Keratinocyte (primary cell): ENCODE measurements at regions not wholly inside any gene's neighbourhood (a gene's known extent, or its start where the extent isn't known, plus 50 kb on each side); places are given as distances from the start of the nearest gene placed in this dataset.

Experiments used
- DNase-seq: peaks from one replicate; pipeline ENCODE4 v3.0.0-alpha.2; 2011; ENCODE audit warnings: low read depth, missing footprints, low spot score
- FAIRE-seq: peaks from 2 replicates; lab custom pipeline; 2011; peaks lifted over from hg19 to GRCh38; lab: Jason Lieb, UNC
- H2AFZ ChIP-seq: 2 replicates; pipeline ENCODE4 v1.6.0; 2012; ENCODE audit warnings: low read length, control low read depth, inconsistent platforms; ENCODE audit not compliant: control insufficient read depth
- H3K27ac ChIP-seq: 2 replicates; pipeline ENCODE4 v1.5.1; 2011; ENCODE audit warnings: low read length; ENCODE audit not compliant: control insufficient read depth, insufficient read depth
- H3K27me3 ChIP-seq: 3 replicates; pipeline ENCODE4 v1.6.0; 2011; ENCODE audit warnings: low read length; ENCODE audit not compliant: control insufficient read depth, insufficient read depth; ENCODE audit errors: extremely low read depth
- H3K36me3 ChIP-seq, 2 experiments: 2 replicates in 1 of 2; 3 replicates in 1 of 2; pipeline ENCODE4 v1.5.1; 2011; ENCODE audit warnings: low read length in 2 of 2, mild to moderate bottlenecking in 1 of 2; ENCODE audit not compliant: control insufficient read depth in 2 of 2, insufficient read depth in 2 of 2; ENCODE audit errors: extremely low read depth in 1 of 2
- H3K4me1 ChIP-seq: 3 replicates; pipeline ENCODE4 v1.5.1; 2011; ENCODE audit warnings: low read length; ENCODE audit not compliant: control insufficient read depth, insufficient read depth; ENCODE audit errors: extremely low read depth
- H3K4me2 ChIP-seq: 3 replicates; pipeline ENCODE4 v1.6.0; 2011; ENCODE audit warnings: low read depth, low read length; ENCODE audit not compliant: control insufficient read depth, insufficient read depth; ENCODE audit errors: extremely low read depth
- H3K4me3 ChIP-seq, 3 experiments: fragments of 200-600 bp in 1 of 3; sonication (generic) in 1 of 3; 2 replicates in 2 of 3; 3 replicates in 1 of 3; pipeline ENCODE4 v1.5.1; 2011 to 2016; ENCODE audit warnings: low read length in 3 of 3, mild to moderate bottlenecking in 3 of 3, control low read depth in 2 of 3, inconsistent platforms in 1 of 3, low read depth in 1 of 3, mixed read lengths in 1 of 3, mixed run types in 1 of 3, moderate library complexity in 1 of 3; ENCODE audit not compliant: control insufficient read depth in 2 of 3, insufficient read depth in 2 of 3; ENCODE audit errors: extremely low read depth in 1 of 3
- H3K79me2 ChIP-seq: 2 replicates; pipeline ENCODE4 v1.6.0; 2012; ENCODE audit warnings: low read length; ENCODE audit not compliant: control insufficient read depth, insufficient read depth
- H3K9ac ChIP-seq: 3 replicates; pipeline ENCODE4 v1.6.0; 2011; ENCODE audit warnings: low read length; ENCODE audit not compliant: control insufficient read depth, insufficient read depth; ENCODE audit errors: extremely low read depth
- H3K9me1 ChIP-seq: 3 replicates; pipeline ENCODE4 v1.6.0; 2011; ENCODE audit warnings: low read length; ENCODE audit not compliant: control insufficient read depth, insufficient read depth; ENCODE audit errors: extremely low read depth
- H3K9me3 ChIP-seq: 2 replicates; pipeline ENCODE4 v1.5.1; 2012; ENCODE audit warnings: low read depth, low read length; ENCODE audit not compliant: control insufficient read depth
- H4K20me1 ChIP-seq: 3 replicates; pipeline ENCODE4 v1.6.0; 2011; ENCODE audit warnings: low read length; ENCODE audit not compliant: control insufficient read depth, insufficient read depth; ENCODE audit errors: extremely low read depth
- EZH2 ChIP-seq: IDR thresholded peaks from one replicate; pipeline ENCODE4 v1.6.1; 2012; ENCODE audit warnings: inconsistent platforms, mild to moderate bottlenecking, low read length, moderate library complexity
- dilution Hi-C: fragments of 300-500 bp; cut with MboI; formaldehyde crosslinking; loops from one replicate; pipeline ENCODE4 v1.7.0; 2020; ENCODE audit warnings: low sequenced_read_pairs; ENCODE audit not compliant: extremely low pct_ligation_motif_present
- TF ChIP-seq, protein P1 (sequence below), 3 experiments: IDR thresholded peaks in 1 of 3; conservative IDR thresholded peaks in 1 of 3; optimal IDR thresholded peaks in 1 of 3; 2 replicates in 2 of 3; 3 replicates in 1 of 3; pipeline versions ENCODE3 to v1.5.1; 2011; ENCODE audit warnings: low read length in 3 of 3, mild to moderate bottlenecking in 3 of 3, moderate library complexity in 2 of 3, control low read depth in 1 of 3, inconsistent platforms in 1 of 3; ENCODE audit not compliant: insufficient read depth in 2 of 3; ENCODE audit errors: extremely low read depth in 1 of 3

DNA sequence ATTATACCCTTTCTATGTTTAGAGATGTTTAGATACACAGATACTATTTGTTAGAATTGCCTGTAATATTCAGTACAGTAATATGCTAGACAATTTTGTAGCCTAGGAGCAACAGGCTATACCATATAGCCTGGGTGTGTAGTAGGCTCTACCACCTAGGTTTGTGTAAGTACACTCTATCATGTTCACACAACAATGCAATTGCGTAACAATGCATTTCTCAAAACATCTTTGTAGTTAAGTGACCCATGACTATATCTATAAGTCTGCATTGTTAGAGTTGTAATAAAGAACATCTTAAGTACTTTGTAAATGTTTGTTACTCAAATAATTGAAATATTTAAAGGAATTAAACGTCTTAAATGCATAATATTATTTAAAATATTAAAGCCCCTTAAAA is 379.3 kb downstream of the PPP3CA start:
- Histone ChIP-seq H2AFZ (no peak overlapping the region), H4K20me1 (no peaks in the 10 kb centered on the region), H3K36me3 (no peaks in the 10 kb centered on the region), H3K9ac (no peak overlapping the region), H3K4me1 (no peaks in the 10 kb centered on the region), H3K79me2 (no peaks in the 10 kb centered on the region), H3K4me2 (no peak overlapping the region), H3K4me3 (no peak overlapping the region), H3K9me1 (no peaks in the 10 kb centered on the region), H3K27ac (no peak overlapping the region), H3K27me3 (no peaks in the 10 kb centered on the region), H3K9me3 (no peaks in the 10 kb centered on the region)
- dilution Hi-C loops, result no loop called here
- no peak for FAIRE-seq
- TF ChIP-seq, protein P1, sequence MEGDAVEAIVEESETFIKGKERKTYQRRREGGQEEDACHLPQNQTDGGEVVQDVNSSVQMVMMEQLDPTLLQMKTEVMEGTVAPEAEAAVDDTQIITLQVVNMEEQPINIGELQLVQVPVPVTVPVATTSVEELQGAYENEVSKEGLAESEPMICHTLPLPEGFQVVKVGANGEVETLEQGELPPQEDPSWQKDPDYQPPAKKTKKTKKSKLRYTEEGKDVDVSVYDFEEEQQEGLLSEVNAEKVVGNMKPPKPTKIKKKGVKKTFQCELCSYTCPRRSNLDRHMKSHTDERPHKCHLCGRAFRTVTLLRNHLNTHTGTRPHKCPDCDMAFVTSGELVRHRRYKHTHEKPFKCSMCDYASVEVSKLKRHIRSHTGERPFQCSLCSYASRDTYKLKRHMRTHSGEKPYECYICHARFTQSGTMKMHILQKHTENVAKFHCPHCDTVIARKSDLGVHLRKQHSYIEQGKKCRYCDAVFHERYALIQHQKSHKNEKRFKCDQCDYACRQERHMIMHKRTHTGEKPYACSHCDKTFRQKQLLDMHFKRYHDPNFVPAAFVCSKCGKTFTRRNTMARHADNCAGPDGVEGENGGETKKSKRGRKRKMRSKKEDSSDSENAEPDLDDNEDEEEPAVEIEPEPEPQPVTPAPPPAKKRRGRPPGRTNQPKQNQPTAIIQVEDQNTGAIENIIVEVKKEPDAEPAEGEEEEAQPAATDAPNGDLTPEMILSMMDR (optimal IDR thresholded peaks at IDR 0.05 in 1 of 3, IDR thresholded peaks at IDR 0.05 in 1 of 3, conservative IDR thresholded peaks at IDR 0.05 in 1 of 3; ENCODE audit: extremely low read depth in 1 of 3, insufficient read depth in 2 of 3, low read length in 3 of 3), result no peak
- no peak for DNase-seq

DNA sequence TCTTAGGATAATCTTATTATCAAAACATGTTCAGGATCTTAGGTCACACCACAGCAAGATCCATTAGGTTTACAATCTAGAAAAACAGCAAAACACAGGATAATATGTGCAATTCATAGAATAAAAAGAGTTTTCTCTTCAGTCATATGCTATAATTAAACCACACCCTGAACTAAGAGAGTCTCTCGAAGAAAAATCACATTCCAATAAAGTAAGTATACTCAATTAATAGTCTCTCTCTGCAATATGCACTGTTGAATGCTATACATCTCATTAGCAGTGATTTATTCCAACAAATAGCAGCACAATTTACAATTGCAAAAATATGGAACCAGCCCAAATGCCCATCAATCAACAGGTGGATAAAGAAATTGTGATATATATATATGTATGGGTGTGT is 383.7 kb downstream of the PPP3CA start:
- Histone ChIP-seq H3K9ac (no peak overlapping the region), H2AFZ (no peak overlapping the region), H3K9me1 (no peaks in the 10 kb centered on the region), H3K4me2 (no peak overlapping the region), H3K79me2 (no peaks in the 10 kb centered on the region), H3K4me1 (peaks cover 5% of the 10 kb centered on the region), H3K36me3 (no peaks in the 10 kb centered on the region), H3K27me3 (no peaks in the 10 kb centered on the region), H3K9me3 (no peaks in the 10 kb centered on the region), H3K27ac (no peak overlapping the region), H4K20me1 (no peaks in the 10 kb centered on the region), H3K4me3 (no peak overlapping the region)
- TF ChIP-seq, protein P1 (optimal IDR thresholded peaks at IDR 0.05 in 1 of 3, IDR thresholded peaks at IDR 0.05 in 1 of 3, conservative IDR thresholded peaks at IDR 0.05 in 1 of 3; ENCODE audit: extremely low read depth in 1 of 3, insufficient read depth in 2 of 3, low read length in 3 of 3), result no peak
- no peak for TF ChIP-seq EZH2
- DNase-seq, result no peak
- dilution Hi-C loops, result no loop called here
- FAIRE-seq, result no peak
